AG04449 (cell line): ENCODE measurements at regions not wholly inside any gene's neighbourhood (a gene's known extent, or its start where the extent isn't known, plus 50 kb on each side); places are given as distances from the start of the nearest gene placed in this dataset.

ENCODE experiments used
- CTCF ChIA-PET: fragments of 350-600 bp; formaldehyde crosslinking; extraction: SDS; loops from one replicate; lab custom pipeline; 2021; ENCODE audit warnings: antibody characterized with exemption; lab: Yijun Ruan, JAX
- POLR2A ChIA-PET: fragments of 400-600, 350-600 bp; formaldehyde crosslinking; extraction: SDS; loops from one replicate; lab custom pipeline; 2020; ENCODE audit warnings: antibody characterized with exemption, inconsistent platforms; lab: Yijun Ruan, JAX
- DNase-seq: peaks from one replicate; pipeline ENCODE4 v3.0.0-alpha.2; 2010; ENCODE audit warnings: low read depth, low spot score
- H3K4me3 ChIP-seq: 2 replicates; pipeline ENCODE4 v1.5.1; 2011; ENCODE audit warnings: low read depth, mild to moderate bottlenecking, control low read depth, low read length
- TF ChIP-seq, protein P1 (sequence below): IDR thresholded peaks from one replicate; pipeline ENCODE4 v1.5.1; 2011; ENCODE audit warnings: mild to moderate bottlenecking, moderate library complexity, low read length, control low read depth, inconsistent platforms; ENCODE audit not compliant: insufficient read depth; ENCODE audit errors: missing control alignments

GRCh38 chr5:56492812-56493211 lies 259.7 kb upstream of the ANKRD55 start:
- no peak overlapping the region for H3K4me3 ChIP-seq
- TF ChIP-seq, protein P1, sequence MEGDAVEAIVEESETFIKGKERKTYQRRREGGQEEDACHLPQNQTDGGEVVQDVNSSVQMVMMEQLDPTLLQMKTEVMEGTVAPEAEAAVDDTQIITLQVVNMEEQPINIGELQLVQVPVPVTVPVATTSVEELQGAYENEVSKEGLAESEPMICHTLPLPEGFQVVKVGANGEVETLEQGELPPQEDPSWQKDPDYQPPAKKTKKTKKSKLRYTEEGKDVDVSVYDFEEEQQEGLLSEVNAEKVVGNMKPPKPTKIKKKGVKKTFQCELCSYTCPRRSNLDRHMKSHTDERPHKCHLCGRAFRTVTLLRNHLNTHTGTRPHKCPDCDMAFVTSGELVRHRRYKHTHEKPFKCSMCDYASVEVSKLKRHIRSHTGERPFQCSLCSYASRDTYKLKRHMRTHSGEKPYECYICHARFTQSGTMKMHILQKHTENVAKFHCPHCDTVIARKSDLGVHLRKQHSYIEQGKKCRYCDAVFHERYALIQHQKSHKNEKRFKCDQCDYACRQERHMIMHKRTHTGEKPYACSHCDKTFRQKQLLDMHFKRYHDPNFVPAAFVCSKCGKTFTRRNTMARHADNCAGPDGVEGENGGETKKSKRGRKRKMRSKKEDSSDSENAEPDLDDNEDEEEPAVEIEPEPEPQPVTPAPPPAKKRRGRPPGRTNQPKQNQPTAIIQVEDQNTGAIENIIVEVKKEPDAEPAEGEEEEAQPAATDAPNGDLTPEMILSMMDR = no peak
- ChIA-PET POLR2A (no interaction called here), CTCF (interaction anchor here (0.6 to 1.9 kb wide), 3 partner anchors 9 to 12 kb away, joined by 3 to 5 read pairs (median 3); no protein-coding TSS in a partner anchor)
- DNase-seq = no peak

GRCh38 chr5:56490971-56491468 lies 257.9 kb upstream of the ANKRD55 start:
- no peak overlapping the region for H3K4me3 ChIP-seq
- ChIA-PET POLR2A (no interaction called here), CTCF (interaction anchor here (1.2 kb wide), 1 partner anchor 8 kb away, joined by 3 read pairs; no protein-coding TSS in a partner anchor)
- TF ChIP-seq, protein P1 = no peak
- DNase-seq = no peak

DNA sequence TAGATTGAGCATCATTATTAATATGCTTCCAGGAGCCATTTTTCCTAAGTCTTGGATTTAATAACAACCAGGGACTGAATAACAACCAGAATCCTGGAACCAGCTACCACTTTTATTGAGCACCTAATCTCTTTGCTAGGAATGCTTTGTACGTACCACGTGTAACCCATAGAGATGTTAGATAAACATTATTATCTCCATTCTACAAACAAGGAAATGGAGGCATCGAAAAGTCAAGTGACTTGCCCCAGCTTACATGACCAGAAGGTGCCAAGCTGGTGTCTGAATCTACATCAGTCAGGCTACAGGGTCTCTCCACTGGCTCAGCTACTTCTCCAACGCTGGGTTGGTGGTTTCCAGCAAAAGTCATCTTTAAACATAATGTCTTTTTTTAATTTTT lies 256.1 kb upstream of the ANKRD55 start:
- TF ChIP-seq, protein P1 = no peak
- DNase-seq = no peak
- CTCF ChIA-PET = no interaction called here
- POLR2A ChIA-PET = no interaction called here
- no peak overlapping the region for H3K4me3 ChIP-seq

- H3K4me3 ChIP-seq = no peak overlapping the region
- CTCF ChIA-PET = interaction anchor here (1.4 kb wide), 1 partner anchor 217 kb away, joined by 4 read pairs; no protein-coding TSS in a partner anchor
- TF ChIP-seq, protein P1 = no peak
- no peak for DNase-seq
- POLR2A ChIA-PET = no interaction called here
Observed at GRCh38 chr5:56487528-56488115, 254.5 kb upstream of the ANKRD55 start.

- no peak for DNase-seq
- ChIA-PET POLR2A (no interaction called here), CTCF (interaction anchor here (1.6 kb wide), 1 partner anchor 11 kb away, joined by 5 read pairs; no protein-coding TSS in a partner anchor)
- TF ChIP-seq, protein P1 = no peak
- no peak overlapping the region for H3K4me3 ChIP-seq
Observed at GRCh38 chr5:56482363-56482762, 249.2 kb upstream of the ANKRD55 start.
